ENCODE measurements at regions not wholly inside any gene's neighbourhood (a gene's known extent, or its start where the extent isn't known, plus 50 kb on each side); places are given as distances from the start of the nearest gene placed in this dataset.

DNA sequence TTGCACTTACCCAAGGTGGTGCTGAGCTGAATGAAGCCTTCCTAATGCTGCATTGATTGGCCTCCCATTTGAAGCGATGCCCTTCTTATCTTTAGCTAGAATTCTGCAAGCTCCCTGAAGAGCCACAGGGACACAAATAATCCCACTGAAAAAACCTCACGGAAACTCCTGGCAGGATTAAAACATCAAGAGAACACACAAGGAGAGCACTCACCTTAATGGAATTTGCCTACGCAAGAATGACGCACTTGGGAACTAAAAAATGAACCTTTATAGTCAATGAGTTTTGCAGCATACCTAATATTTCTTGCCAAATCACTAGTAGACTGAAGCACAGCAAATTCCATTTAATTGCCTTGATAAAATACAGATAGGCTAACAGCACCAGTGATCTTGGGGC is 232.8 kb upstream of the UBASH3B start (continued):
- TF ChIP-seq, protein P1, sequence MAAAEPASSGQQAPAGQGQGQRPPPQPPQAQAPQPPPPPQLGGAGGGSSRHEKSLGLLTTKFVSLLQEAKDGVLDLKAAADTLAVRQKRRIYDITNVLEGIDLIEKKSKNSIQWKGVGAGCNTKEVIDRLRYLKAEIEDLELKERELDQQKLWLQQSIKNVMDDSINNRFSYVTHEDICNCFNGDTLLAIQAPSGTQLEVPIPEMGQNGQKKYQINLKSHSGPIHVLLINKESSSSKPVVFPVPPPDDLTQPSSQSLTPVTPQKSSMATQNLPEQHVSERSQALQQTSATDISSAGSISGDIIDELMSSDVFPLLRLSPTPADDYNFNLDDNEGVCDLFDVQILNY (CRISPR knock-in tag; IDR thresholded peaks at IDR 0.05), result no peak
- TF ChIP-seq IRF2 (CRISPR knock-in tag; IDR thresholded peaks at IDR 0.05; ENCODE audit: borderline replicate concordance, low read depth) (no peak), GTF2I (CRISPR knock-in tag; conservative IDR thresholded peaks at IDR 0.05) (no peak)

DNA sequence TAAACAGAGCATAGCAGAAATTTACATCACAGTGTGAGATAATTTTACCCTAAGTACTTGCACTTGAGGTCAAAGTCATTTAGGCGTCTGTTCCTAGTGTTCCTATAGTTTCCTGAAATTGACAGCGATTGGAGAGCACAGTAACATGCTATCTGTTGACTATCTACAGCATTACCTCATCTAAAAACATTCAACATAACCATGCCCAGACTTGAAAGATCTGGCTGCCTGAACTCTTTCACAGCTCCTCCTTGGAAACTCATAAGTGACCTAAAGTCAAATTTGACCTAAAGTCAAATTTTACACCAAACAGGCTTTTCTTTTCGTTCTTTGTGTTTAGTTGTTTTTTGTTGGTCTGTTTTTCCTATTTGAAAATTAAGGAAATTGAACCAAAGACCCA is 233.8 kb upstream of the UBASH3B start:
- H3K27me3 Mint-ChIP-seq (ENCODE audit: low read depth), result no peaks in the 10 kb centered on the region

DNA sequence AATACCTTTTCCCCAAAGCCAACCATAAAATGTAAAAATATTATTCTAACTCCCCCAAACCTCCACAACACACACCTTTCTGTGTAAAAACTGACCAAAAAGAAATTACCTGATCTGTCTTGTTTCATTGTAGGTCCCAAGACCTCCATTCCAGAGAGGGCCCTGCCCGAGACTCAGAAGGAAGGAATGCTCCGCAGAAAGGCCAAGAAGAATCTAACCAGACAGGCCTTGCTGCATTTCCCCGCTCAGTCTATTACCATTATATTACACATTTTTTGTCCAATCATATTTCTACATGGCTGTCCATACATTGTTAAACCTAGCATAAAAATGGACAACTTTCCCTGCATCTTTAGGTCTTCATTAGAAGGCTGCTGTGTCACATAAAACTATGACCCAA is 237.5 kb upstream of the UBASH3B start:
- Mint-ChIP-seq H3K9me3 (peaks cover 19% of the 10 kb centered on the region), H3K36me3 (peaks cover 17% of the 10 kb centered on the region)

More for the DNA sequence above, 233.8 kb upstream of the UBASH3B start:
- Mint-ChIP-seq H3K36me3 (peaks cover under 1% of the 10 kb centered on the region; the same call in 1 of the 2 replicates), H3K27ac (no peak overlapping the region), H3K4me3 (no peak overlapping the region), H3K9me3 (peaks cover under 1% of the 10 kb centered on the region; the same call in 1 of the 2 replicates), H3K4me1 (peaks cover 42% of the 10 kb centered on the region)
- ChIA-PET POLR2A (no interaction called here), CTCF (no interaction called here)
- TF ChIP-seq ZNF219 (CRISPR knock-in tag; IDR thresholded peaks at IDR 0.05; ENCODE audit: borderline replicate concordance), result no peak
- TF ChIP-seq, protein P2, sequence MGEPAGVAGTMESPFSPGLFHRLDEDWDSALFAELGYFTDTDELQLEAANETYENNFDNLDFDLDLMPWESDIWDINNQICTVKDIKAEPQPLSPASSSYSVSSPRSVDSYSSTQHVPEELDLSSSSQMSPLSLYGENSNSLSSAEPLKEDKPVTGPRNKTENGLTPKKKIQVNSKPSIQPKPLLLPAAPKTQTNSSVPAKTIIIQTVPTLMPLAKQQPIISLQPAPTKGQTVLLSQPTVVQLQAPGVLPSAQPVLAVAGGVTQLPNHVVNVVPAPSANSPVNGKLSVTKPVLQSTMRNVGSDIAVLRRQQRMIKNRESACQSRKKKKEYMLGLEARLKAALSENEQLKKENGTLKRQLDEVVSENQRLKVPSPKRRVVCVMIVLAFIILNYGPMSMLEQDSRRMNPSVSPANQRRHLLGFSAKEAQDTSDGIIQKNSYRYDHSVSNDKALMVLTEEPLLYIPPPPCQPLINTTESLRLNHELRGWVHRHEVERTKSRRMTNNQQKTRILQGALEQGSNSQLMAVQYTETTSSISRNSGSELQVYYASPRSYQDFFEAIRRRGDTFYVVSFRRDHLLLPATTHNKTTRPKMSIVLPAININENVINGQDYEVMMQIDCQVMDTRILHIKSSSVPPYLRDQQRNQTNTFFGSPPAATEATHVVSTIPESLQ (CRISPR knock-in tag; IDR thresholded peaks at IDR 0.05), result no peak
- no peak for TF ChIP-seq ZNF121 (CRISPR knock-in tag; IDR thresholded peaks at IDR 0.05)
- TF ChIP-seq, protein P3, sequence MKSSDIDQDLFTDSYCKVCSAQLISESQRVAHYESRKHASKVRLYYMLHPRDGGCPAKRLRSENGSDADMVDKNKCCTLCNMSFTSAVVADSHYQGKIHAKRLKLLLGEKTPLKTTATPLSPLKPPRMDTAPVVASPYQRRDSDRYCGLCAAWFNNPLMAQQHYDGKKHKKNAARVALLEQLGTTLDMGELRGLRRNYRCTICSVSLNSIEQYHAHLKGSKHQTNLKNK (CRISPR knock-in tag; IDR thresholded peaks at IDR 0.05), result no peak
- TF ChIP-seq, protein P4, sequence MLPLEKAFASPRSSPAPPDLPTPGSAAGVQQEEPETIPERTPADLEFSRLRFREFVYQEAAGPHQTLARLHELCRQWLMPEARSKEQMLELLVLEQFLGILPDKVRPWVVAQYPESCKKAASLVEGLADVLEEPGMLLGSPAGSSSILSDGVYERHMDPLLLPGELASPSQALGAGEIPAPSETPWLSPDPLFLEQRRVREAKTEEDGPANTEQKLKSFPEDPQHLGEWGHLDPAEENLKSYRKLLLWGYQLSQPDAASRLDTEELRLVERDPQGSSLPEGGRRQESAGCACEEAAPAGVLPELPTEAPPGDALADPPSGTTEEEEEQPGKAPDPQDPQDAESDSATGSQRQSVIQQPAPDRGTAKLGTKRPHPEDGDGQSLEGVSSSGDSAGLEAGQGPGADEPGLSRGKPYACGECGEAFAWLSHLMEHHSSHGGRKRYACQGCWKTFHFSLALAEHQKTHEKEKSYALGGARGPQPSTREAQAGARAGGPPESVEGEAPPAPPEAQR (CRISPR knock-in tag; IDR thresholded peaks at IDR 0.05), result no peak
- TF ChIP-seq ATF1 (CRISPR knock-in tag; IDR thresholded peaks at IDR 0.05), result no peak
- TF ChIP-seq ZBTB21 (CRISPR knock-in tag; IDR thresholded peaks at IDR 0.05; ENCODE audit: borderline replicate concordance), result no peak
- TF ChIP-seq FOXJ3 (CRISPR knock-in tag; IDR thresholded peaks at IDR 0.05; ENCODE audit: borderline replicate concordance), result no peak
- ATAC-seq, result no peak
- no peak for DNase-seq (ENCODE audit: low spot score)

DNA sequence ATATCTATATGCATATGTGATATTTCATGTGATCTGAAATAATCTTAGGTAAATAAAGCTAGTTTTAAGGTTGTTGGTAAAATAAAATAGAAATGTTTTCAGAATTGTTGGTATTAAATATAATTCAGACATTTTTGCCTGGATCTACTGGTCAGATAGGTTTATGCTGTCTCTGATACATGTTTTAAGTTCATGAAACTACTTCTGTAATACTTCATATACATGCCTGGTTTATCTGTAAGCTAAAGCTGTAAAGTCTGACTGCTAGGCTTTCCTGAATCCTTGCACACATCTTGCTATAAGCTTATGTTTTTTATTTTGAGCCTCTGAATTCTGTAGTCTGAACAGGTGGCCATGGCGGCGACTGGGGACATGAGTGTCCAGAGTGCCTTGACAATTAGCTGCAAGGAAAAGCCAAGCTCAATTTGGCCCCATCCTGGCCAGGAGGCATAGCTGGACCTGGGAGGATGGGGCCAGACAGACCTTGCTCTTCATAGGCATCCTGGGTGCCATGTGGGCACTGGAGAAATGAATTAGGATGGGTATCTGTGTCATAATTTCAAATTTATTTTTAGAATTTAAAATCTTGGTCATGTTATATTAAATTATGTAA is 241.0 kb upstream of the UBASH3B start:
- Mint-ChIP-seq H3K9me3 (peaks cover 22% of the 10 kb centered on the region), H3K27ac (no peak overlapping the region), H3K4me3 (no peak overlapping the region), H3K27me3 (ENCODE audit: low read depth) (no peaks in the 10 kb centered on the region), H3K4me1 (peaks cover 38% of the 10 kb centered on the region), H3K36me3 (peaks cover 17% of the 10 kb centered on the region)
- POLR2A ChIA-PET, result no interaction called here
- DNase-seq (ENCODE audit: low spot score) (no peak), ATAC-seq (no peak)
- CTCF ChIA-PET, result no interaction called here
- TF ChIP-seq, protein P5, sequence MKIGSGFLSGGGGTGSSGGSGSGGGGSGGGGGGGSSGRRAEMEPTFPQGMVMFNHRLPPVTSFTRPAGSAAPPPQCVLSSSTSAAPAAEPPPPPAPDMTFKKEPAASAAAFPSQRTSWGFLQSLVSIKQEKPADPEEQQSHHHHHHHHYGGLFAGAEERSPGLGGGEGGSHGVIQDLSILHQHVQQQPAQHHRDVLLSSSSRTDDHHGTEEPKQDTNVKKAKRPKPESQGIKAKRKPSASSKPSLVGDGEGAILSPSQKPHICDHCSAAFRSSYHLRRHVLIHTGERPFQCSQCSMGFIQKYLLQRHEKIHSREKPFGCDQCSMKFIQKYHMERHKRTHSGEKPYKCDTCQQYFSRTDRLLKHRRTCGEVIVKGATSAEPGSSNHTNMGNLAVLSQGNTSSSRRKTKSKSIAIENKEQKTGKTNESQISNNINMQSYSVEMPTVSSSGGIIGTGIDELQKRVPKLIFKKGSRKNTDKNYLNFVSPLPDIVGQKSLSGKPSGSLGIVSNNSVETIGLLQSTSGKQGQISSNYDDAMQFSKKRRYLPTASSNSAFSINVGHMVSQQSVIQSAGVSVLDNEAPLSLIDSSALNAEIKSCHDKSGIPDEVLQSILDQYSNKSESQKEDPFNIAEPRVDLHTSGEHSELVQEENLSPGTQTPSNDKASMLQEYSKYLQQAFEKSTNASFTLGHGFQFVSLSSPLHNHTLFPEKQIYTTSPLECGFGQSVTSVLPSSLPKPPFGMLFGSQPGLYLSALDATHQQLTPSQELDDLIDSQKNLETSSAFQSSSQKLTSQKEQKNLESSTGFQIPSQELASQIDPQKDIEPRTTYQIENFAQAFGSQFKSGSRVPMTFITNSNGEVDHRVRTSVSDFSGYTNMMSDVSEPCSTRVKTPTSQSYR (CRISPR knock-in tag; IDR thresholded peaks at IDR 0.05), result no peak
- TF ChIP-seq CREM (CRISPR knock-in tag; IDR thresholded peaks at IDR 0.05) (no peak), ZNF416 (CRISPR knock-in tag; IDR thresholded peaks at IDR 0.05) (no peak), NR1H2 (CRISPR knock-in tag; IDR thresholded peaks at IDR 0.05) (no peak), TEAD4 (CRISPR knock-in tag; IDR thresholded peaks at IDR 0.05) (no peak)
- TF ChIP-seq, protein P6, sequence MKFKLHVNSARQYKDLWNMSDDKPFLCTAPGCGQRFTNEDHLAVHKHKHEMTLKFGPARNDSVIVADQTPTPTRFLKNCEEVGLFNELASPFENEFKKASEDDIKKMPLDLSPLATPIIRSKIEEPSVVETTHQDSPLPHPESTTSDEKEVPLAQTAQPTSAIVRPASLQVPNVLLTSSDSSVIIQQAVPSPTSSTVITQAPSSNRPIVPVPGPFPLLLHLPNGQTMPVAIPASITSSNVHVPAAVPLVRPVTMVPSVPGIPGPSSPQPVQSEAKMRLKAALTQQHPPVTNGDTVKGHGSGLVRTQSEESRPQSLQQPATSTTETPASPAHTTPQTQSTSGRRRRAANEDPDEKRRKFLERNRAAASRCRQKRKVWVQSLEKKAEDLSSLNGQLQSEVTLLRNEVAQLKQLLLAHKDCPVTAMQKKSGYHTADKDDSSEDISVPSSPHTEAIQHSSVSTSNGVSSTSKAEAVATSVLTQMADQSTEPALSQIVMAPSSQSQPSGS (CRISPR knock-in tag; IDR thresholded peaks at IDR 0.05; ENCODE audit: borderline replicate concordance, low read depth), result no peak
- TF ChIP-seq, protein P7, sequence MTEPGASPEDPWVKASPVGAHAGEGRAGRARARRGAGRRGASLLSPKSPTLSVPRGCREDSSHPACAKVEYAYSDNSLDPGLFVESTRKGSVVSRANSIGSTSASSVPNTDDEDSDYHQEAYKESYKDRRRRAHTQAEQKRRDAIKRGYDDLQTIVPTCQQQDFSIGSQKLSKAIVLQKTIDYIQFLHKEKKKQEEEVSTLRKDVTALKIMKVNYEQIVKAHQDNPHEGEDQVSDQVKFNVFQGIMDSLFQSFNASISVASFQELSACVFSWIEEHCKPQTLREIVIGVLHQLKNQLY (CRISPR knock-in tag; IDR thresholded peaks at IDR 0.05), result no peak

More for the DNA sequence above, 237.5 kb upstream of the UBASH3B start:
- Mint-ChIP-seq H3K27me3 (ENCODE audit: low read depth) (no peaks in the 10 kb centered on the region), H3K27ac (no peak overlapping the region), H3K4me3 (no peak overlapping the region), H3K4me1 (peaks cover 35% of the 10 kb centered on the region)
- CTCF ChIA-PET, result no interaction called here
- POLR2A ChIA-PET, result no interaction called here
- ATAC-seq, result no peak
- DNase-seq (ENCODE audit: low spot score), result no peak
- TF ChIP-seq, protein P8, sequence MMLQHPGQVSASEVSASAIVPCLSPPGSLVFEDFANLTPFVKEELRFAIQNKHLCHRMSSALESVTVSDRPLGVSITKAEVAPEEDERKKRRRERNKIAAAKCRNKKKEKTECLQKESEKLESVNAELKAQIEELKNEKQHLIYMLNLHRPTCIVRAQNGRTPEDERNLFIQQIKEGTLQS (CRISPR knock-in tag; conservative IDR thresholded peaks at IDR 0.05), result no peak
- no peak for TF ChIP-seq ZNF396 (CRISPR knock-in tag; IDR thresholded peaks at IDR 0.05; ENCODE audit: borderline replicate concordance)
- no peak for TF ChIP-seq IRF2 (CRISPR knock-in tag; IDR thresholded peaks at IDR 0.05; ENCODE audit: borderline replicate concordance, low read depth)
- TF ChIP-seq NFYB (CRISPR knock-in tag; conservative IDR thresholded peaks at IDR 0.05; ENCODE audit: low read depth), result no peak
- TF ChIP-seq KAT7 (CRISPR knock-in tag; IDR thresholded peaks at IDR 0.05; ENCODE audit: borderline replicate concordance), result no peak

Measured in WTC11 (cell line).